SH-SY5Y (cell line): ENCODE measurements at regions not wholly inside any gene's neighbourhood (a gene's known extent, or its start where the extent isn't known, plus 50 kb on each side); places are given as distances from the start of the nearest gene placed in this dataset.

Experiments
- GATA2 ChIP-seq: IDR thresholded peaks from 2 replicates; pipeline ENCODE4 v1.6.1; 2011; ENCODE audit warnings: mild to moderate bottlenecking, low read depth, low read length
- GATA3 ChIP-seq: IDR thresholded peaks from 2 replicates; pipeline ENCODE4 v1.6.1; 2011; ENCODE audit warnings: low read depth, mild to moderate bottlenecking, low read length, moderate library complexity

- TF ChIP-seq GATA3 (no peak), GATA2 (no peak)
Measured at GRCh38 chr6:33967966-33968724, 164.3 kb upstream of the MLN start.
